GM12891 (cell line): ENCODE measurements at regions not wholly inside any gene's neighbourhood (a gene's known extent, or its start where the extent isn't known, plus 50 kb on each side); places are given as distances from the start of the nearest gene placed in this dataset.

Experiments
- DNase-seq: peaks from one replicate; pipeline ENCODE4 v3.0.0; 2011; ENCODE audit warnings: low spot score; ENCODE audit not compliant: insufficient read length
- FAIRE-seq: peaks from 2 replicates; lab custom pipeline; 2011; peaks lifted over from hg19 to GRCh38; lab: Jason Lieb, UNC
- PAX5 ChIP-seq: IDR thresholded peaks from 2 replicates; pipeline ENCODE4 v1.6.1; 2011; ENCODE audit warnings: low read length, moderate library complexity, mild to moderate bottlenecking; ENCODE audit not compliant: insufficient read depth, severe bottlenecking
- POLR2A ChIP-seq: IDR thresholded peaks from 2 replicates; pipeline ENCODE4 v1.6.1; 2011; ENCODE audit warnings: low read depth, low read length, control low read depth
- POLR2AphosphoS5 ChIP-seq: IDR thresholded peaks from 2 replicates; pipeline ENCODE4 v1.6.1; 2011; ENCODE audit warnings: low read depth, low read length, control low read depth
- POU2F2 ChIP-seq: IDR thresholded peaks from 2 replicates; pipeline ENCODE4 v1.6.1; 2011; ENCODE audit warnings: low read depth, mild to moderate bottlenecking, control low read depth, low read length, moderate library complexity
- SPI1 ChIP-seq: IDR thresholded peaks from 2 replicates; pipeline ENCODE4 v1.6.1; 2011; ENCODE audit warnings: low read depth, low read length, control low read depth
- TAF1 ChIP-seq: IDR thresholded peaks from 2 replicates; pipeline ENCODE4 v1.6.1; 2011; ENCODE audit warnings: low read depth, low read length, control low read depth

DNA sequence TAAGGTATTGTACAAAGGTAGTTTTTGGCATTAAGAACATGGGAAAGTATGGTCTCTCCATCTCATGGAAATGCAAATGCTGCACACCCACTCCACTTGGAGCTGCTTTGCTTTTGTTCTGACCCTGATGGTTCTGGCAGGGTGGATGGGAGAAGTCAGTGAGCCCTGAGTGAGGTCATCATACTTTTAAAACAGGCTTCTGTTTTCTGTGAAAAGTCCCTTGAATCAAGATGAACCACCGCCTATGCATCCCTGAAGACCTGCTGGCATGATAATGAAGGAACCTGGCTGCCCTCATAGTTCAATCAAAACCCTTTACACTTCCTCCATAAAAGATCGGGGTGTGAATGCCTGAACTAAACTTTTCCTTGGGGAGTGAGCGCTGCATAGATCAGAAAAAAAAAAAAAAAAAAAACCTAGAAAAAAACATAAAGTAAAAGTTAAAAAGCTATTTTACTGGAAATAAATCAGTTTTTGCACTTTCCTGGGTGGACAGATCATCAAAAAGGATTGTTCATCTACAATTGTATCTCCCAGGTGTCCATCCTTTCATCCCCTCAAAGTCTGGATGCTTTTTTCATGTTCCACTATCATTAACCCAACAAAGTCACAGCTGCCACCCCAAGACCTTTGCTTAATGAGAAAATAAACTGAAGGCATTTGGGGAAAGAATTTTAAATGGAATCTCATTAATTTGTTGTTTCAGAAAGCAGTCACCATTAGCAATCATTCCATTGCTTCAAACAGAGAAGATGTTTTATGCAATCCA, 728.1 kb upstream of the DDX18 start:
- no peak for TF ChIP-seq POLR2A
- TF ChIP-seq SPI1: no peak
- no peak for TF ChIP-seq PAX5
- no peak for TF ChIP-seq POLR2AphosphoS5
- TF ChIP-seq POU2F2: no peak
- no peak for TF ChIP-seq TAF1
- no peak for DNase-seq
- no peak for FAIRE-seq

DNA sequence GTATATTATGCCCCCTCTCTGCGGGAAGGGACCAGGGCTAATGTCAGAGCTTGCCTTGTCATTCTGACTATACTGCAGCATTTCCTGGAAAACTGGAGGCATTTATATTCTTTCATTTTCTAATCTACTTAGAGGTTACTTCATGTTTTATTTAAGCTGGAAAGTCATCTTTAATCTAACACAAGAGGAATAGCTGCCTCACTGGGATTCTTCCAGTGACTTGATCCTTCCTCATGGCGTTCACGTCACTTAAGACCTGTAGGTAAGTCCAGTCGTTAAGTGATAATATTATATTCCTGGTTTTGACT, 727.6 kb upstream of the DDX18 start:
- FAIRE-seq: no peak
- TF ChIP-seq PAX5 (no peak), TAF1 (no peak), POU2F2 (no peak), SPI1 (no peak), POLR2AphosphoS5 (no peak), POLR2A (no peak)
- no peak for DNase-seq

DNA sequence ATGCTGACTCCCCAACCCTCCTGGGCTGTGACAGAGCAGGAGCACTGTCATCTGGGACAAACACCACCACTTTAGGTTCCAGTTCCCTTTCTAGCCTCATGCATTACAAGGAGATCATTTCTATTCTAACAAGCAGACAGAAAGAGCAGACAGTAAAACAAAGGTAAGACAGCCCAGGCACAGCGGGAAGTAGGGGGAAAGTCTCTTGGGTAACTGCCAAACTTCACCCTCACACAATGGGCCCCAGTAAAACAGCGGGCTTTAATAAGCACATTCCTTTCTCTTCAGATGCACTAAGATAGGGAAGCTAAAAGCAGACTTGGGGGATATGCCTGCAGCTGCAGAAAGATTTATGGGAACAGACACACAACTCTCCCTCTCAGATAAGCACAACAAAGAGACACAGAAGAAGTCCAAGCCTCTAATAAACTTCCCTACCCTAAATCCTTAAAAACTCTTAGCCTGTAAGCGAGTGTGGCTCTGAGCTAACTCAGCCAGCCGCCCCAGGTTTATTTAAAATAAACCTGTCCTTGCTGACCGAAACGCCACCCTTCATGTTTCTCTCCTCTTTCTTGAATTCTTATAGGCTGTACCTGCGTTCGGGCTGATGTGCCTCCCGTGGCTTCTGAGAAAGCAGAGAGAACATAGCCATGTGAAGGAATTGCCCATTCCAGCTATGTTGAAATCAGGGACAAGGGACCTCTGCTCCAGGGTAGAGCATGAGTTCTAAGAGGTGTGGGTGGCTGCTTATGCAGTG, 726.8 kb upstream of the DDX18 start:
- DNase-seq (no peak), FAIRE-seq (no peak)
- TF ChIP-seq PAX5: no peak
- no peak for TF ChIP-seq POLR2A
- TF ChIP-seq SPI1: no peak
- TF ChIP-seq POU2F2: no peak
- no peak for TF ChIP-seq POLR2AphosphoS5
- TF ChIP-seq TAF1: no peak

DNA sequence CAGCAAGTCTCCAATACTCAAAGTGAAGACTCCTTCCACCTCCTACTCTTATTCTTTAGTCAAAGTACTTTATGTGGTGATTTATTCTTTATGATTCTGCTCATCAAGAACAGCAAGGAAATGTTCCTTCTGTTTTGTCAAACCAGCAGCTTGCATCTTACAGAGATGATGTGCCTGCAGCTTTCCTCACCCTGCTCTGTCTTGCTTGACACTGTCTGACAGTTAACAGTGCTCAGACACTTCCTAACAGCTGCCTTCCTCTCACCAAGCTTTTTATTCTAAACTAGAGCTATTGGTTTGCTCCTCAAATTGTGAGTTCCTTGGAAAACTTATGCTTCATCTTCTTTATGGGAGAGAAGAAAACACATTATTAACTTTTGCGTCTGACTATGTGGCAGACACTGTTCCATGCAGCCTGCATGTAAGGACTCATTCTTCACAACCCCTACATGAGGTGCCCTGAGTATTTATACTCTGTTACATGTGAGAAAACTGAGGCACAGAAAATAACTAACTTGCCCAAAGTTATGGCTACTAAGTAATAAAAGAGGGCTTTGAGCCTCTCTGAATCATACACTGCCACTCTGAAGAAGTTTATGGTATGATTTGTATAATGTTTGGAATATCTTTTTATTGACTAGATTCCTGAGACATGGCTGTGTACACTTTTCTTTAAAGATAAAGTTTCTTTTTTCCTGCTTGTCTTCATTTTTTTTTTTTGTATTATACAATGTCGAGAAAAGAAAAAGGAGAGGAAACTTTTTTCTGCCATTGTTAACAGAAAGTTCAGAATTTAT, 723.3 kb upstream of the DDX18 start:
- FAIRE-seq: no peak
- TF ChIP-seq POLR2AphosphoS5: no peak
- no peak for TF ChIP-seq POLR2A
- TF ChIP-seq TAF1: no peak
- TF ChIP-seq SPI1: no peak
- TF ChIP-seq POU2F2: no peak
- TF ChIP-seq PAX5: no peak
- DNase-seq: no peak

DNA sequence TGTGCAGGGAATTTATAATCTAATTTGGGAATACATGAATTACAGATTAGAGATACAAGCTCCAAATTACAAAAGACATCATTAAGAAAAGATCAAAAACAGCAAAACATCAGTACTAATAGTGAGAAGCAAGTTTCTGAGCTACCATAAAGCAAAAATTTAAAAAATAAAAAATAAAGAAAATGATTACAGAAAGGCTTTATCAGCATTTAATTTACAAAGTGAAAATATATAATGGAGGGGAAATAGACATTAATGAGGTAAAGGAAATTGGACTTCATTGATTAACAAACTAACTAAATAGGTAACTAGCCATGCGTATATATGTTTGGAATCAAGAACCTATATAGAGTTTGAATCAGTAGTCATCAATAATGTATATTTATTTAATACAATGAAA, 712.9 kb upstream of the DDX18 start:
- DNase-seq (no peak), FAIRE-seq (no peak)
- TF ChIP-seq TAF1 (no peak), POLR2AphosphoS5 (no peak), POU2F2 (no peak), PAX5 (no peak), SPI1 (no peak), POLR2A (no peak)

DNA sequence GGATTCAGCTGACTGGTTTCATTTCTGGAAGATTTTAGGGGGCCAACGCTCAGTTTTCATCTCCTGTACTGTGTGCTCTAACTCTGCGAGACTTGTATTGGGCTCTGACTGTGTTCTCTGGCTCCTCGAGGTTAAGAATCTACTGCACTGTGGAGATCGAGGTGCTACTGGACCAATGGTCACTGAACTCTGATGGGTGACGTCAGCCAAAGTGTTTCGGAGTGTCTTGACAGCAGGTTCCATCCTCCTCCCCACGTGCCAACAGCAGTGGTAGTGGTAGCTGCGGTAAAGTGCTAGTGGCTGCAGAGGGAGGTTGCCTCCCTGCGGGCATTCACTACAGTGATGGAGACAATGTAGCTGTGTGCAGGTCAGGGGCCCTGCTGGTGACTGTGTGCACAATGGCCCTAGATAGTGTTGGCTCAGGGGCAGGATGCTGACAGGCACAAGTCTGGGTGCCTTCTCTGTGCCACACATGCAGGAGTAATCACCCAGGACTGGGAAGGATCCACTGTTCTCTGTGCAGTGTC, 705.7 kb upstream of the DDX18 start:
- TF ChIP-seq PAX5: no peak
- TF ChIP-seq SPI1: no peak
- no peak for TF ChIP-seq POLR2AphosphoS5
- TF ChIP-seq POLR2A: no peak
- no peak for TF ChIP-seq POU2F2
- TF ChIP-seq TAF1: no peak
- FAIRE-seq (no peak), DNase-seq (no peak)

DNA sequence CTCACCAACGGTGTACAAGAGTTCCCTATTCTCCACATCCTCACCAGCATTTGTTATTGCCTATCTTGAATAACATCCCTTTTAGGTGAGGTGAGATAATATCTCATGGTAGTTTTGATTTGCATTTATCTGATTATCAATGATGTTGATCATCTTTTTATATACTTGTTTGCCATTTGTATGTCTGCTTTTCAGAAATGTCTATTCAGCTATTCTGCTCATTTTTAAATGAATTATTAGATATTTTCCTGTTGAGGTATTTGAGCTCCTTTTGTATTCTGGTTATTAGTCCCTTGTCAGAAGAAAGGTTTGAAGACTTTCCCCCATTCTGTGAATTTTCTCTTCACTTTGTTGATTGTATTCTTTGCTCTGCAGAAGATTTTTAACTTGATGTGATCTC, 695.5 kb upstream of the DDX18 start:
- TF ChIP-seq PAX5: no peak
- no peak for FAIRE-seq
- DNase-seq: no peak

DNA sequence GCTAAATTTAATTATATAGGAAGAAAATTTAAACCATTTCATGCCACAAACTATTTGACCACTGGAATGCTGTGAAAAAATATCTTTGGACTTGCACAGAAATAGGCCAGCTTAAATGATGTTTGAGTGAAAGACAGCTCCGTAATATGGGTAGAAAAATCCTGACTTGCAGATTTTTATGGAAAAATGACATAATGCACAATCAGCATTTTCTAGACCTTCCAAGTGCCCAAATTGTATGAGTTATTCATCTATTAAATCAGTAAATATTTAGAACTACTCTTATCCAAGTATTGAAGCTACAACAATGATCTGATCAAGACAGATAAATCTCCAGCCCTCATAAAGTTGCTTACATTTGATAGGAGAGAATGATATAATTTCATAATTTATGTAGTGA, 691.1 kb upstream of the DDX18 start:
- DNase-seq (no peak), FAIRE-seq (no peak)
- no peak for TF ChIP-seq POU2F2
- TF ChIP-seq PAX5: no peak
- no peak for TF ChIP-seq SPI1
- TF ChIP-seq TAF1: no peak
- TF ChIP-seq POLR2A: no peak
- TF ChIP-seq POLR2AphosphoS5: no peak

DNA sequence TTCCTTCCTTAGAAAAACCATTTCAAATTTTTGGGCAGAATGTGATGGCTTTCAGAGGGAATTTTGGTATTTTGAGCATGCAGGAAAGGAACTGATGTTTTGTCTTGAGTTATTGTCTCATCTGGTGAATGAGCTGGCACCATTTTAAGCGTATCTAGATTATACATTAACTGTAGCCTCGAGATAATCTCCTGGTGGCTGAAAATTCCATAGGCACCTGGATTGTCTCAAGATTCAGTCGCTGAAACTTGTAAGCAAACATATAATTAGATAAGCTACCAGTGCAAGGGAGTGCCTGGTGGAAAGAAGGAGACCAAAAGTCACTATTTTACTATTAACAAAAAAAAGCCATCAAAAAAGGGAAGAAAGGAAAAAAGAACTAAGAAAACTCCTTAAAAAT, 687.8 kb upstream of the DDX18 start:
- TF ChIP-seq POLR2AphosphoS5: no peak
- TF ChIP-seq TAF1: no peak
- TF ChIP-seq PAX5: no peak
- no peak for TF ChIP-seq POU2F2
- no peak for TF ChIP-seq POLR2A
- TF ChIP-seq SPI1: no peak
- no peak for FAIRE-seq
- DNase-seq: no peak

DNA sequence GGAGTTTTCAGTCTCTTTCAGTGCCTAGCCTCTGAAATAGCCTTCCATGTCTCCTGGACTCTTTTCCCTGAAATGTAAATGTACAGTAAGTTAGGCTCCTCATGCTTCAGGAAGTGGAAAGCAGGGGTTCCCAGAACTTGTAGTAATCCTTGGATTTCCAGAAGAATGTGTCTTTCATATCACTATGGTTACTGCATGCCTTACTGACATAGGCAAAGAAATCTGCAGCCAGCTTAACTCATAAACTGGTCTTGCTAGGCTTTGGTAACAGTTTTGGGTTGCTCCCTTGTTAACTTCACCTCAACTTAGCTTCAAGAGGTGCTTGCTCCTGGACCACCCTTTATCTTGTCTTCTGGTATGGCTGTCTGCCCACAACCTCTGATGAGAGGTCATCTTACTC, 686.8 kb upstream of the DDX18 start:
- no peak for TF ChIP-seq PAX5
- no peak for TF ChIP-seq SPI1
- TF ChIP-seq POLR2A: no peak
- no peak for TF ChIP-seq POU2F2
- no peak for TF ChIP-seq TAF1
- no peak for TF ChIP-seq POLR2AphosphoS5
- FAIRE-seq (no peak), DNase-seq (no peak)
